Stimulated activated naive CD4-positive, alpha-beta T cell treated with Interleukin-2 at 50 U/mL for 16 hours (primary cell): ENCODE measurements at regions not wholly inside any gene's neighbourhood (a gene's known extent, or its start where the extent isn't known, plus 50 kb on each side); places are given as distances from the start of the nearest gene placed in this dataset.
"Not testable (repeated sequence)": the region's sequence is repeated elsewhere in the genome, so short reads cannot be mapped to it uniquely, and the experiment has no call there.

Experiments used
- DNase-seq: peaks from one replicate; lab custom pipeline; 2025; lab: John Stamatoyannopoulos, UW

GRCh38 chr1:187894349-187894748 is 1065.6 kb downstream of the PLA2G4A start:
- DNase-seq = no peak

- DNase-seq = no peak
These were observed 1074.5 kb downstream of the PLA2G4A start for GRCh38 chr1:187903223-187903622.

GRCh38 chr1:187909382-187909781 is 1080.6 kb downstream of the PLA2G4A start:
- no peak for DNase-seq

- DNase-seq = no peak
These were observed 1083.1 kb downstream of the PLA2G4A start for GRCh38 chr1:187911820-187912219.

- DNase-seq = no peak
These were observed 1092.2 kb downstream of the PLA2G4A start for GRCh38 chr1:187920976-187921375.

- DNase-seq = no peak
These were observed 1092.7 kb downstream of the PLA2G4A start for GRCh38 chr1:187921426-187921825.

GRCh38 chr1:187922255-187922654 is 1093.5 kb downstream of the PLA2G4A start:
- no peak for DNase-seq

- DNase-seq = no peak
These were observed 1095.5 kb downstream of the PLA2G4A start for GRCh38 chr1:187924252-187924651.

- no peak for DNase-seq
These were observed 1099.5 kb downstream of the PLA2G4A start for GRCh38 chr1:187928288-187928687.

GRCh38 chr1:187928696-187929095 is 1099.9 kb downstream of the PLA2G4A start:
- DNase-seq = no peak

- no peak for DNase-seq
These were observed 1103.0 kb downstream of the PLA2G4A start for GRCh38 chr1:187931776-187932175.

- DNase-seq = no peak
These were observed 1105.0 kb downstream of the PLA2G4A start for GRCh38 chr1:187933562-187934419.

GRCh38 chr1:187936667-187937066 is 1107.9 kb downstream of the PLA2G4A start:
- no peak for DNase-seq

- no peak for DNase-seq
These were observed 1109.3 kb downstream of the PLA2G4A start for GRCh38 chr1:187938092-187938491.

- DNase-seq = no peak
These were observed 1114.2 kb downstream of the PLA2G4A start for GRCh38 chr1:187942986-187943385.

GRCh38 chr1:187943606-187944403 is 1115.1 kb downstream of the PLA2G4A start:
- no peak for DNase-seq

- not testable (repeated sequence) for DNase-seq
These were observed 1117.9 kb downstream of the PLA2G4A start for GRCh38 chr1:187946661-187947060.

GRCh38 chr1:187947359-187947758 is 1118.6 kb downstream of the PLA2G4A start:
- DNase-seq = no peak

- DNase-seq = no peak
These were observed 1119.5 kb downstream of the PLA2G4A start for GRCh38 chr1:187948170-187948794.

GRCh38 chr1:187949567-187949966 is 1120.8 kb downstream of the PLA2G4A start:
- no peak for DNase-seq

GRCh38 chr1:187951817-187952216 is 1123.1 kb downstream of the PLA2G4A start:
- no peak for DNase-seq

- DNase-seq = no peak
These were observed 1123.7 kb downstream of the PLA2G4A start for GRCh38 chr1:187952446-187952845.

GRCh38 chr1:187956975-187957374 is 1128.2 kb downstream of the PLA2G4A start:
- DNase-seq = no peak
